ENCODE measurements at regions not wholly inside any gene's neighbourhood (a gene's known extent, or its start where the extent isn't known, plus 50 kb on each side); places are given as distances from the start of the nearest gene placed in this dataset.
A peak's percentile ranks its signal among the peaks of the same experiment; 100 is the strongest.

- no peak for DNase-seq
These were observed 403.8 kb downstream of the SLITRK5 start for GRCh38 chr13:88074794-88075510.

GRCh38 chr13:88085036-88085435 is 413.9 kb downstream of the SLITRK5 start:
- no peak for DNase-seq

- no peak for DNase-seq
These were observed 415.4 kb downstream of the SLITRK5 start for GRCh38 chr13:88086577-88086976.

GRCh38 chr13:88097541-88097940 is 426.4 kb downstream of the SLITRK5 start:
- DNase-seq: no peak

- DNase-seq: no peak
These were observed 432.7 kb downstream of the SLITRK5 start for GRCh38 chr13:88103824-88104223.

- no peak for DNase-seq
These were observed 433.4 kb downstream of the SLITRK5 start for GRCh38 chr13:88104576-88104975.

GRCh38 chr13:88107570-88107969 is 436.4 kb downstream of the SLITRK5 start:
- DNase-seq: peak in 2 of 51 donors; percentile 1 to 29

GRCh38 chr13:88112526-88112925 is 441.4 kb downstream of the SLITRK5 start:
- no peak for DNase-seq

GRCh38 chr13:88115976-88116375 is 444.8 kb downstream of the SLITRK5 start:
- no peak for DNase-seq

- no peak for DNase-seq
These were observed 447.8 kb downstream of the SLITRK5 start for GRCh38 chr13:88118952-88119351.

GRCh38 chr13:88124142-88124541 is 453.0 kb downstream of the SLITRK5 start:
- no peak for DNase-seq

- no peak for DNase-seq
These were observed 453.9 kb downstream of the SLITRK5 start for GRCh38 chr13:88125055-88125454.

- DNase-seq: no peak
These were observed 465.1 kb downstream of the SLITRK5 start for GRCh38 chr13:88136098-88136790.

GRCh38 chr13:88142653-88143052 is 471.5 kb downstream of the SLITRK5 start:
- DNase-seq: no peak

- no peak for DNase-seq
These were observed 473.4 kb downstream of the SLITRK5 start for GRCh38 chr13:88144580-88144979.

GRCh38 chr13:88153353-88153752 is 482.2 kb downstream of the SLITRK5 start:
- no peak for DNase-seq

GRCh38 chr13:88154001-88154400 is 482.8 kb downstream of the SLITRK5 start:
- no peak for DNase-seq

GRCh38 chr13:88162076-88162702 is 491.0 kb downstream of the SLITRK5 start:
- DNase-seq: no peak

- no peak for DNase-seq
These were observed 505.1 kb downstream of the SLITRK5 start for GRCh38 chr13:88176231-88176630.

- DNase-seq: no peak
These were observed 512.3 kb downstream of the SLITRK5 start for GRCh38 chr13:88183440-88183839.

- no peak for DNase-seq
These were observed 517.8 kb downstream of the SLITRK5 start for GRCh38 chr13:88188986-88189385.

- no peak for DNase-seq
These were observed 518.6 kb downstream of the SLITRK5 start for GRCh38 chr13:88189728-88190127.

- DNase-seq: no peak
These were observed 524.9 kb downstream of the SLITRK5 start for GRCh38 chr13:88196106-88196505.

Measured in hypothalamus (tissue), 51 donors.